ENCODE measurements at regions not wholly inside any gene's neighbourhood (a gene's known extent, or its start where the extent isn't known, plus 50 kb on each side); places are given as distances from the start of the nearest gene placed in this dataset.
"Not testable (repeated sequence)": the region's sequence is repeated elsewhere in the genome, so short reads cannot be mapped to it uniquely, and the experiment has no call there.

GRCh38 chr13:103638706-103639105 is 572.5 kb upstream of the SLC10A2 start:
- DNase-seq = no peak

DNA sequence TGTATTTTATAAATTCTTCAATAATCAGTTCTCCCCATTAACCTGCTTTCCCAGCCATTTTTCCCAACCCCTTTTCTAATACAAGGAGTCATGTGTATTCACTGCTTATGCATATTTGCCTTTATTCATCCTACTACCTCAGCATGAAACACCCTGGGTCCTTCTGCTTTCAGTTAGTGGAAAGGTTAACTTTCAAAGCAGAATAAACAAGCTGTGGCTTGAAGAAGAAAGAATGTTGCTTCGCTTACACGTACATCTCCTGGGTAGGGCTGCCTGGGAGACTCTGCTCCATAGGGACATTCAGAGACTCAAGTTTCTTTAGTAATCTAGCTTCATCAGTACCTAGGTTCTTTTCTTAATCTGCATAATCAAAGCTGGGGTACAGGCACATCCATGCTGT is 567.8 kb upstream of the SLC10A2 start:
- no peak for DNase-seq

DNA sequence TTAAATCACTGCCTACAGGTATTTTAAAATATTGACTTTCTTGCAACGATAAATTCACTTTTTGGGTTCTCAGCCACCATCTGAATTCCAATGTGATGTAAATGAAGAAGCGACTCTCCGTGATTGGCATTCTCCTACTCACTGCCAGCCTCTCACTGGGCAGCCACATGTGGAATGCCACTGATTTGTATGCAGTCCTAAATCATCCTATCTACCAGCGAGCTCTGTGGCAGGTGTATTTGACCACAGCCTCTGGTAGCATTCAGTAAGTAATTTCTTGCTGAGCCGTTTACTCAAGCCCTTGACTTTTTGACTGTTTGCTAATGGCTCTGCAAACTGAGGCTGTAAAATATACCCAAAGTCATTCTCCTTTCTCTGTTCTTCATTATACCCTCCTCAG is 559.0 kb upstream of the SLC10A2 start:
- DNase-seq = no peak

- no peak for DNase-seq
These were observed 551.9 kb upstream of the SLC10A2 start for GRCh38 chr13:103618151-103618550.

DNA sequence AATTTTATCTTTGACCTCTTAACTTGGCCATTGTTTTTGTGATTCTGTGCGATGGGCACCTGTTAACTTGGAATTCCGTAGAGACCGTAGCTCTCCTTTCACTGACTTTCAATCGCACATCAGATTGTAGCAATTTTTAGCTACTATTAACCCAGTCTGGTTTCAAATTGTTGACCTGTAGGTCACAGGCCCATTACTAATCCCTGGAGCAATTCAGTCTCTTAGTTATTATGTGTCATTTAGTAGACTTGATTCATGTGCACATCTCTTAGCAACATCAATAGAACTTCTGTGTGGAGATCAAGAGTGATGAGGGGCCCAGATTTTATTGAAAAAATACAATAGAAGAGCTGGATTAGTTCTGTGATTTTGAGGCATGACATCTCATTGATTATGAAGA is 549.6 kb upstream of the SLC10A2 start:
- no peak for DNase-seq

DNA sequence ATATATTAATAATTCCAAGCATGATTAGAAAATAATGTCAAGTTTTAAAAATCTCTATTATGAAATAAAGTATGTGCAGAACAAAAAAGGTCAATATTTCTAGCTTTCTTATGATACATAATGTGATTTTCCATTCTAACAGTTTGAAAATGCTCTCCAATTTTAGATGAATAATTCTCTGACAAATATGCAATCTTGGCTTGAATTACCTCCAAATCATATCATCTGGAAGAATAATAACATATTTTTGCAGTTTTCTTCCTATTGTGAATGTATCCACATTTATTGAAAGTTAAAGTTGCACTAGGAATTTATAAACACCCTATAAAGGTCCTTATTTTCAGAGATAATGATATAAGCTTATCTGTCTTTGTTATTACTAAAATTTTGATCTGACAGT is 548.5 kb upstream of the SLC10A2 start:
- DNase-seq = no peak

DNA sequence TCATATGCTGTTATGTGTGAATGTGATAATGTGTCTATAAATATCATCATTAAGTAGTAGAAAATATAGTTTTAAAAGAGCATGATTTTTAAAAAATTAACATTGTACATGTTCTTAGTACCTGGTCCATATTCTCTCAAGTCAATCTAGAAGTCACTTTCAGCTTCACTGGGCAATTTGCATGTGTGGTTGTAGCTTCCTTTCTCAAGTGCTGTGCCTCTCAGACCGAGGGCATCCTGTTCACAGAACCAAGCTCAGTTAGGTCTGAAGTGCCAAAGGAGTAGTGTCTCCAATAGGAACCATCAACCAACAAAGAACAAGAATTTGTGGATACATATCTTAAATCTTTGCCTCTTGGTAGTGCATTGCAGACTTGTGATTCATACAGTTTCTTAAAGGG is 541.8 kb upstream of the SLC10A2 start:
- DNase-seq = no peak

GRCh38 chr13:103605546-103606326 is 539.5 kb upstream of the SLC10A2 start:
- DNase-seq = no peak

GRCh38 chr13:103599870-103600269 is 533.7 kb upstream of the SLC10A2 start:
- DNase-seq = not testable (repeated sequence)

GRCh38 chr13:103598671-103599070 is 532.5 kb upstream of the SLC10A2 start:
- DNase-seq = no peak

GRCh38 chr13:103573446-103573845 is 507.2 kb upstream of the SLC10A2 start:
- no peak for DNase-seq

DNA sequence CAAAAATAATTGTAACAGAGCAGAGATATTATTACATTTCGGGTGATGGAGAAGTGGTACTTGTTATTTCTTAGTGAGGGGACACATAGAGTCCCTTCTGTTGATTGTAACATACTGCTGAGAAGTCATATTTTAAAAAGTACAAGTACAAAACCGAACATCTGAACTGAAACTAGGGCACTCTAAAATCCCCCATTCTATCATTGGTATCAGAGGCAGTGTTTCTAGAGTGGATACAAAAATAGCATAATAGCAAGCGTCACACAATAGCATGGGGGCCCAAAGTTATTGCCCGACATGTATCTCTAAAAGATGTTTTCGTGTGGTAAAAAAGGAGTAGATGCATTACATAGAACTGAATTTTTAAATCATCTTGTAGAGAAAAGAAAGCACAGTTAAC is 502.1 kb upstream of the SLC10A2 start:
- no peak for DNase-seq

- no peak for DNase-seq
These were observed 491.7 kb upstream of the SLC10A2 start for GRCh38 chr13:103557878-103558277.

GRCh38 chr13:103556681-103557080 is 490.5 kb upstream of the SLC10A2 start:
- DNase-seq = no peak

DNA sequence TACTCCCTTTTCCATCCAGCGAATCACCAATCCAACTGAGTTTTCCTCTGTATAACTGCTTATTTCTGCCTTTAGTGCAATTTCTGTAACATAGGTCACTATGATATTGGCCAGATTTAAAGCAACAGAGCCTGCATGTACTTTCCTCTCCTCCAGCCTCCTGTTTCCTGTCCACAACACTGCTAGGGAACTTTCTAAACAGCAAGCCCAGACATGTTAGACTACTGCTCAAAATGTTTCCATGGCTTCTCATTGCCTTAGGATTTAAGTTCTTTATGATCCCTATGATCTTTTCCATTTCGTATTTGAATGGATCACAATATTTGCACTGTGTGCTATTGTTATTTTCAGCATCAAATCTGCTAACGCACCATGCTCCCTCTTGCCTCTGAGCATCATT is 481.7 kb upstream of the SLC10A2 start:
- DNase-seq = no peak

DNA sequence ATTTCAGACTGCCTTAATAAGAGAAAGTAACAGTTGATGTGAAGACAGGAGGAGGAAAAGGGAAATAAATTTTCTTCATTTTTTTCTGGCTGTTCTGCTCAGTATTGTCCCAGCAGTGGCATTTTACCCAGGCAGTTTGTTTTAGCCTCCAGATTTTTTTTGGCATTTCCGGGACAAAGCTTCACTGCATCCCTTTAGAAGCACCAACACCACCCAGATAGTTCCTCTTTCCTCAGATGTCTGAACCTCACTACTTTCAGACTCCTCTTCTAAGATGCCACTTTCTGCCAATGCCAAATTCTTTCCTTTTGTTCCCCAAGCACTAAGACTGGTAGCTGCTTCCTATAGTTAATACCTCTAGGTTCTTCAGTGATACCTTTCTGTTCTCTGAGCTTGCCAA is 480.1 kb upstream of the SLC10A2 start:
- DNase-seq = no peak

DNA sequence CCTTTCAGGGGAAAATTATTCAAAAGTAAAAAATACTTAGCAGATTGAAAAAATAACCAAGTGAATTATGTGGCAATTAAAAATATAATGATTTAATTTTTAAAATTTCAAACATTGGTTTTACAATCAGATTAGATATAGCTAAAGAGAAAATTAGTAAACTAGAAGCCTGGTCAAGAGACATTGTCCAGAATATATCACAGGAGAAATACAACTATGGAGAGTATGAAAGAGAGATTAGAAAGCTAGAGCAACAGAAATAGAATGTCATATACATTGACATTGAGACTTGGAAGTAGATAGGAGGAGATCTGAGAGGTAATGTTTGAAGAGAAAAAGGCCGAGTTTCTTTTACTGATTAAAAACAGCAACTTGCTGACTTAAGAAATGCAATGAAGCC is 476.4 kb upstream of the SLC10A2 start:
- DNase-seq = no peak

GRCh38 chr13:103540382-103540765 is 474.2 kb upstream of the SLC10A2 start:
- DNase-seq = no peak

GRCh38 chr13:103539721-103540381 is 473.6 kb upstream of the SLC10A2 start:
- DNase-seq = no peak

DNA sequence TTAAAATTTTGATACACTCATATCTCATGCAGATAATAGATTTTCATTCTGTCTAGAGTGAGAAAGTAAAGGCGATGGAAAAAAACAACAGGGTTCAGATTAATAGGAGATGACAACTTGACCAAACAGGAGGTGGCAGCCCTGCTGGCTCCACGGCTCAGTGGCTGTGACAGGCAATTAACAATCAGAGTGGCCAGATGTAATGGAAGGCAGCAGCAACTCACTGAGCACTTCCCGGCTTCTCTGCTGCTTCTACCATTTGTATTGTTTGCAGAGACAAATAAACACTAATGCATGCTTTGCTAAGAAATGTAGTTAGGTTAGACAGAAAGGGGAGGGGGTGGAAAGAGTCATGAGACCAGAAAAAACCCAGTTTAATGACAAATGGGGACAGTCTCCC is 473.0 kb upstream of the SLC10A2 start:
- peak; percentile 51 for DNase-seq

GRCh38 chr13:103537616-103538015 is 471.4 kb upstream of the SLC10A2 start:
- no peak for DNase-seq

DNA sequence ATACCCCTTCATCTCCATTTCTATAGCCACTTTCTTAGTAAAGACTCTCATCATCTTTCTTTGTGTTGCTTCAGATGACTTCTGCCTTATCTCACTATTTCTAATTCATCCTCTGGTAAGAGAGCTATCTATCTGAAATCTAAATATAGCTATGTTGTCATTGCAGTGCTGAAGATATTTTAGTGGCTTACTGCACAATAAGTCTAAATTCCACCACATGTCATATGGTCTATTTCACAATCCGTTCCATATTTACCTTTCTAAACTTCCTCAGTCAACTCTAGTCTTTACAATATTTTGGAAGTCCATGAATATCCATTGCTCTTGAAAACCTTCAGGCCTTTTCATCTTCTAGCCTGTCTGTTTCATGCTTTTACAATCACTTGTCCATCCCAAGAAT is 465.1 kb upstream of the SLC10A2 start:
- no peak for DNase-seq

GRCh38 chr13:103528437-103528836 is 462.2 kb upstream of the SLC10A2 start:
- DNase-seq = no peak

DNA sequence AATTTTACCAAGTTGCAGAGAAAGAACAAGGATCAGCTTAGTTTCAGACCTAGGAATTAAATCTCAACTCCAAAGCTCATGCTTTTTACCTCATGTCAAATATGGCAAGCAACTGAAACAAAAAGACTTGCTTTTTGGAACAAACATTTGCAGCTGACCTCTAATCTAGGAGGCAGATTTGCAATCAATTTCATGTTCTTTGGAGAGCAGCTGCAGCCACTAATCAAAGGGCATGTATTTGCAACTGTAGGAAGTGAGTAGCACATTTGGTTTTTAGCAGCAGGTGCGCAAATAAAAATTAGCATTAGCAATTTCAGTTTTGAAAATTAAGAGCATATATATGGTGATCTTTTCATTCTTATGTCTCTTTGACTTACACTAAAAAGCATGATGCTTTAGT is 459.3 kb upstream of the SLC10A2 start:
- DNase-seq = no peak

All from renal pelvis (tissue), 1 donor.